Activated naive CD4-positive, alpha-beta T cell treated with anti-CD3 and anti-CD28 coated beads, Interleukin-2, amount 50 U/mL, for 72 hours (primary cell): ENCODE measurements at regions not wholly inside any gene's neighbourhood (a gene's known extent, or its start where the extent isn't known, plus 50 kb on each side); places are given as distances from the start of the nearest gene placed in this dataset.

ENCODE experiments used
- ATAC-seq, 2 donors: fragments of 150-1000 bp; cut with Tn5 transposase; 2 replicates each; pipeline ENCODE4 v1.10.0; 2021; ENCODE audit warnings: mild to moderate bottlenecking in 2 of 2, moderate library complexity in 2 of 2
- DNase-seq, 2 donors: peaks; one replicate each; pipeline ENCODE4 v3.0.0; 2021 to 2022; ENCODE audit warnings: low spot score in 2 of 2
- H3K27ac Mint-ChIP-seq, 2 donors: one replicate each; pipeline ENCODE4 v1.8.0; 2022; ENCODE audit warnings: mild to moderate bottlenecking in 2 of 2, mixed read lengths in 2 of 2
- H3K36me3 Mint-ChIP-seq, 2 donors: one replicate each; pipeline ENCODE4 v1.8.0; 2022; ENCODE audit warnings: mixed read lengths in 2 of 2
- H3K9me3 Mint-ChIP-seq, 2 donors: one replicate each; pipeline ENCODE4 v1.8.0; 2022; ENCODE audit warnings: mixed read lengths in 2 of 2

GRCh38 chr2:120461546-120462537 lies 115.9 kb downstream of the INHBB start:
- no peak for ATAC-seq

GRCh38 chr2:120463527-120463926 lies 117.6 kb downstream of the INHBB start:
- DNase-seq (no peak), ATAC-seq (no peak)
- H3K9me3 Mint-ChIP-seq = peaks cover 0 to 8% of the 10 kb centered on the region in 2 donors
- H3K36me3 Mint-ChIP-seq = no peaks in the 10 kb centered on the region
- no peak overlapping the region for H3K27ac Mint-ChIP-seq

More at GRCh38 chr2:120461546-120462537, 115.9 kb downstream of the INHBB start:
- Mint-ChIP-seq H3K36me3 (peaks cover 0 to 8% of the 10 kb centered on the region in 2 donors), H3K27ac (no peak overlapping the region), H3K9me3 (peaks cover 6 to 15% of the 10 kb centered on the region in 2 donors)
- DNase-seq = no peak

DNA sequence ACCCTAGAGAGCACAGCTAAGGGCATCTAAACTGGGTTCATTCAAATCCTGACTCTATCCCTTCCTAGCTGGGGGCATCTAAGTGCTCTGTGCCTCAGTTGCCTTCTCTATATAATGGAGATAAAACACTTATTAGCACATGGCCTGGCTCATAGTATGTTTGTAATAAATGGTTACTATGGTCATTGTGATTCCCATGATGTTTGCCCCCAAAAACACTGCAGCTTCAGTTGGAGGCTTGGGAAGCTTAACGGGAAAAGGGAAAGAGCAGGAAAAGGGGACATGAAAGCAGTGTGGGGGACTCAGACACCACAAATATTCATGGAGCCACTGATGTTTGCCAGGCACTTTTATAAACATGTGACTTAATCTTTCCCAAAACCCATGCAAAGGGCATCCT lies 118.1 kb downstream of the INHBB start:
- DNase-seq (no peak), ATAC-seq (no peak)
- Mint-ChIP-seq H3K9me3 (peaks cover 0 to 3% of the 10 kb centered on the region in 2 donors), H3K27ac (no peak overlapping the region), H3K36me3 (no peaks in the 10 kb centered on the region)

GRCh38 chr2:120464448-120464931 lies 118.6 kb downstream of the INHBB start:
- DNase-seq (no peak), ATAC-seq (no peak)
- H3K9me3 Mint-ChIP-seq = no peaks in the 10 kb centered on the region
- no peaks in the 10 kb centered on the region for H3K36me3 Mint-ChIP-seq
- H3K27ac Mint-ChIP-seq = no peak overlapping the region

GRCh38 chr2:120465012-120465700 lies 119.2 kb downstream of the INHBB start:
- Mint-ChIP-seq H3K9me3 (no peaks in the 10 kb centered on the region), H3K36me3 (no peaks in the 10 kb centered on the region), H3K27ac (no peak overlapping the region)
- DNase-seq (no peak), ATAC-seq (no peak)

GRCh38 chr2:120465701-120465988 lies 119.7 kb downstream of the INHBB start:
- Mint-ChIP-seq H3K36me3 (no peaks in the 10 kb centered on the region), H3K9me3 (no peaks in the 10 kb centered on the region), H3K27ac (no peak overlapping the region)
- DNase-seq (no peak), ATAC-seq (no peak)

- no peak for ATAC-seq
- Mint-ChIP-seq H3K36me3 (no peaks in the 10 kb centered on the region), H3K27ac (no peak overlapping the region), H3K9me3 (no peaks in the 10 kb centered on the region)
- no peak for DNase-seq
Measured at GRCh38 chr2:120465989-120466703, 120.2 kb downstream of the INHBB start.

DNA sequence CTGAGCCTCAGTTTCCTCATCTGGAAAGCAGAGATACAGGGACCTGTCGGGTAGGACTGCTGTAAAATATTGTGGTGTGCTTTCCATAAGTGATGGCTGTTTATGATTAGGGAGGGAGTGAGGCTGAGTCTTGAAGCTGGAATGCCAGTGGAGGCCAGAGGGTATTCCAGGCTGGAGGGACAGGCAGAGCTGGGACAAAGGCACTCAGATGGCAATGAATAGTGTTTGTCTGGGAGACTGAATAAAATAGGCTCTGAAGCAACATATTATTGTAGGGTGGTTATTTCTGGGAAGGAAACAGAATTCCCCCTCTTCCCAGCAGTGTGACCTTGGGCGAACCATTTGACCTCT lies 120.7 kb downstream of the INHBB start:
- DNase-seq = no peak
- ATAC-seq = no peak
- Mint-ChIP-seq H3K9me3 (no peaks in the 10 kb centered on the region), H3K27ac (no peak overlapping the region), H3K36me3 (no peaks in the 10 kb centered on the region)

DNA sequence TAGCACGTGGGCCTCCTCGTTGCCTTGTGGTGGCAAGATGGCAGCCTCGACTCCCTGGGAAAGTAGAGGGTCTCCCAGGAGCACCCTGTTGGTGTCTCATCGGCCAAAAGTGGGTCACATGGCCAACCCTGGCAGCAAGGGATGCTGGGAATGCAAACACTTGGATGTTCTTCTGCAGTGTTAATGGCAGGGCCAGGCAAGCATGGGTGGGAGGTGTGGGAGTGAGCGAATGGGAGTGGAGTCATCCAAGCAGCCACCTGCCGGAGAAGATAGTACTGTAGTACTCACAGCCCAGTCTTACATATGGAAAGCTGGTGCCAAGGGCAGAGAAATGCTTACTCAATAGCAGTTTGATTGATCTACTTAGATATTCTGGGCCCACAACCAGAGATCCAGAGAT lies 122.2 kb downstream of the INHBB start:
- no peaks in the 10 kb centered on the region for H3K36me3 Mint-ChIP-seq
- no peak overlapping the region for H3K27ac Mint-ChIP-seq
- peaks cover 0 to 4% of the 10 kb centered on the region in 2 donors for H3K9me3 Mint-ChIP-seq
- DNase-seq (no peak), ATAC-seq (no peak)

GRCh38 chr2:120469426-120469825 lies 123.5 kb downstream of the INHBB start:
- DNase-seq = no peak
- Mint-ChIP-seq H3K9me3 (peaks cover 0 to 4% of the 10 kb centered on the region in 2 donors), H3K36me3 (no peaks in the 10 kb centered on the region), H3K27ac (no peak overlapping the region)
- no peak for ATAC-seq

DNA sequence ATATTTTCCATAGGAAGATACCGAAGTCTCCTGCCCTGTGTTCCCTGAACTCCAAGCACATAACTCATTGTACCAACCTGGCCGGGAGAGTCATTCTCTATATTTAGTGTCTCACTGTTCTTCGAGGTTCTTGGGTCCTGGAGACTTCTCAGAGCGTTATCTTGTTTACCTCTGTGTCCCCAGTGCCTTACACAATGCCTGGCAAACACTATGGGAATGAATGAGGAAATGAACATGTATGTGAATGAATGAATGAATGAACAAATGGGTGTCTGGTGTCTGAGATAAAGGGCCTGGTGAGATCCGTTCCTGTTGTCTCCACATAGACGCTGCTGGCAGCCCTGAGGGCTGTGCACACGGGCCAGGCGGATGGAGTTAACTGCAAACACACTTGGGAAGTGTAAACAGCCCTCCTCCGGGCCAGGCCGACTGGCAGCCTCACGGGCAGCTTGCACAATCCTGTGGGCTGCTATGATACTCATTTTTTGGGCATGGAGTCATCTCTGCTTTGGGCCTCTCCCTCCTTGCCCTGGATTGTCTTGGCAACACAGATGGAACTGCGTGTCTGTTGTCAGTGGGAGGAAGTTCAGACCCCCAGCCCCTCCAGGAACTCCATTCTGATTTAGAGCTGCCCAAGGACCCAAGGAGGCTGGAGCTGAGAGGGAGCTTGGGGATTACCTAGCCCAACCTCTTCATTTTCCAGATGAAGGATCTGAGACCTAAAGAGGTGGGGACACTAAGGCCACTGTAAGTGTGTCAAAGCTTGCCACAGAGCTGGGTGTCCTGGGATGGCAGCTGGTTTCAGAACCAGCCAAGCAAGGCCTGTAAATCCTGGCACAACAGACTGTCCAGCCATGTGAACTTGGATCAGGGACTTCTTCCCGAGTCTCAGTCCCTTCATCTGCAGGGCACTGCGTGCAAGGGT lies 124.4 kb downstream of the INHBB start:
- DNase-seq = no peak
- ATAC-seq = no peak
- H3K27ac Mint-ChIP-seq = no peak overlapping the region

DNA sequence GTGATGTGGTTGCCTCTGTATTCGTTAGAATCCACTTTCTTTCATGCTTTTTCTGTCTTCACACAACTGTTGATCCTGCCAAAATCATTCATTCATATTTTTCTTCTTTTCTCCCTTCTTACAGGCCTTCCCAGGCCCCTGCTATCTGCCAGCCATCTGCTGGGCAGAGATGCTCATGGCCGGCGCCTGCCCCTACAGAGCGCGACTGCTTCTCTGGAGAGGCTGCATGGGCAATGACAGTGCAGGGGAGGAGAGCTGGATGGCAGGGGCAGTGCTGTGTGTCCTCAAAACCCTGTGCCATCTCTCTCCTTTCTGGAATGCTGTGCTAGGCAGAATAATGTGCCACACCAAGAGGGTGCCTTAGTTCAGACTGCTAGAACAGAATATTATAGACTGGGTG lies 125.2 kb downstream of the INHBB start:
- Mint-ChIP-seq H3K9me3 (peaks cover 0 to 4% of the 10 kb centered on the region in 2 donors), H3K27ac (no peak overlapping the region), H3K36me3 (no peaks in the 10 kb centered on the region)
- ATAC-seq (no peak), DNase-seq (no peak)

More for the DNA sequence above, 124.4 kb downstream of the INHBB start:
- H3K36me3 Mint-ChIP-seq = no peaks in the 10 kb centered on the region
- peaks cover 0 to 4% of the 10 kb centered on the region in 2 donors for H3K9me3 Mint-ChIP-seq

DNA sequence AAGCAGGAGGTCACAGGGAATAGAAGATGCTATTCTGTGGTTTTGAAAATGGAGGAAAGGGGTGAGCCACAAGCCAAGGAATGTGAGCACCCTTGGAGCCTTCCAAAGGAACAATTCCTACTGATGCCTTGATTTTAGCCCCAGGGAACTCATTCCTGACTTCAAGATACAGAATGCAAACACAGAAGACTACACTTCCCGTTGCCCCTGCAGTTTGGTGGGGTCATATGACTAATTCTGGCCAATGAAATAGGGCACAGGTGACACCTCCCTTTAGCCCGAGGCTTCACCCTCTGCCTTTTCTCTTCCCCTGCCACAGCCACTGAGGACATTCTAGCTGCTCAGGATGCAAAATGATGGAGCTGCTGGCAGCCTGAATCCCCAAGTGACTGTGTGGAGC lies 126.1 kb downstream of the INHBB start:
- ATAC-seq (no peak), DNase-seq (no peak)
- Mint-ChIP-seq H3K36me3 (no peaks in the 10 kb centered on the region), H3K27ac (no peak overlapping the region), H3K9me3 (peaks cover 0 to 4% of the 10 kb centered on the region in 2 donors)

- Mint-ChIP-seq H3K9me3 (peaks cover 0 to 4% of the 10 kb centered on the region in 2 donors), H3K27ac (no peak overlapping the region), H3K36me3 (no peaks in the 10 kb centered on the region)
- ATAC-seq (no peak), DNase-seq (no peak)
Measured at GRCh38 chr2:120472891-120473309, 127.0 kb downstream of the INHBB start.

DNA sequence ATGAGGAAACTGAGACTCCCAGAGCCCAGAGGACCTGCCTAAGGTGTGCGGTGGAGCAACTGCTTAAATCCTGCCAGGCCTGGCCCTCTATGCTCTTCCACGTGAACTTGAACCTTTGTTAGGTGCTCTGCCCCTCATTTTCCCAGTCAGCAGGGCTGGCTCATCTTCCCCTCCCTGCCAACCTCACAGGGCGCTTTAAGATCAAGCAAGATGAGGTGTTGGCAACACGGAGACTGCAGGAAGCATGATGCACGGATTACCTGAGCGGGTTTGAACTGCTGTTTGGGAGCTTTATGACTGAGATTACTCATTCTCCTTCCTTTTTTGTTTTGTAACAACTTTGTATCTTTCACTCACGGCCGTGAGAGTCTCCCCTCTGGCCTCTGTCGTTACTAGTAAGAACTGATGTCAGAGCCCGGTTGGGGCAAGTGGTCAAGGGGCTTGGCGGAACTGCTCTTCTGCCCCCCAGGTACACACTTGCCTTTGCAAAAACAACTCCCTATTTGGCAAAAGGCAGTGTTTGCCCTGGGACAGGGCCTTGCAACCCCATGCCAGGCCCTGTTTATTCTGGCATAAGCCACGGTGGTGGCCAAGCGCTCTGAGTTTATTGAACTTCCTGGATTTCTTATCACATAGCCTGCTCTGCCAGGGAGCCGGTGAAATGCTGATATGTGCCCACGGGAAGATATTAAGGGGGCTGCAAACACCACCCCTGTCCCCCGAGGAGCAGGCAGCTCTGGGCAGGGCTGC lies 127.8 kb downstream of the INHBB start:
- no peak for ATAC-seq
- no peak for DNase-seq
- no peaks in the 10 kb centered on the region for H3K36me3 Mint-ChIP-seq
- H3K27ac Mint-ChIP-seq = no peak overlapping the region
- H3K9me3 Mint-ChIP-seq = peaks cover 0 to 4% of the 10 kb centered on the region in 2 donors
